SK-N-SH (cell line): ENCODE measurements at regions not wholly inside any gene's neighbourhood (a gene's known extent, or its start where the extent isn't known, plus 50 kb on each side); places are given as distances from the start of the nearest gene placed in this dataset.

Experiments
- CTCF ChIA-PET: fragments of 300-600, 350-600 bp; formaldehyde crosslinking; extraction: SDS; loops from one replicate; lab custom pipeline; 2021; lab: Yijun Ruan, JAX
- POLR2A ChIA-PET: fragments of 350-600 bp; sonication (Branson Sonifier 250); formaldehyde crosslinking; extraction: SDS; loops from one replicate; lab custom pipeline; 2020; ENCODE audit warnings: antibody characterized with exemption, inconsistent platforms; lab: Yijun Ruan, JAX
- DNase-seq: peaks from one replicate; pipeline ENCODE4 v3.0.0; 2012
- H2AFZ ChIP-seq: fragments of 200-600 bp; sonication (generic); 2 replicates; pipeline ENCODE4 v1.8.1; 2016; ENCODE audit warnings: antibody characterized with exemption, mild to moderate bottlenecking, low read depth
- H3F3A ChIP-seq: fragments of 200-600 bp; sonication (generic); replicated peaks from 2 replicates; pipeline ENCODE3; 2016; ENCODE audit warnings: antibody characterized with exemption, mild to moderate bottlenecking; ENCODE audit not compliant: insufficient read depth
- H3K27ac ChIP-seq, 2 experiments: fragments of 200-500 bp in 1 of 2; fragments of 200-600 bp in 1 of 2; sonication (Bioruptor generic) in 1 of 2; sonication (generic), shearing (Covaris generic) in 1 of 2; 2 replicates each; pipeline versions ENCODE4 v1.5.1 to v1.6.1; 2014 to 2016; ENCODE audit warnings: low read depth in 2 of 2, inconsistent platforms in 1 of 2, low read length in 1 of 2, mild to moderate bottlenecking in 1 of 2, mixed read lengths in 1 of 2
- H3K27me3 ChIP-seq: fragments of 200-600 bp; sonication (generic), shearing (Covaris generic); 2 replicates; pipeline ENCODE4 v1.6.1; 2016; ENCODE audit warnings: mixed run types; ENCODE audit not compliant: insufficient read depth
- H3K36me3 ChIP-seq, 2 experiments: fragments of 200-500 bp in 1 of 2; fragments of 200-600 bp in 1 of 2; sonication (Bioruptor generic) in 1 of 2; sonication (generic) in 1 of 2; replicated peaks in 1 of 2; 2 replicates each; pipeline versions ENCODE3 to v1.5.1; 2014 to 2016; ENCODE audit warnings: low read length in 1 of 2, mild to moderate bottlenecking in 1 of 2; ENCODE audit not compliant: insufficient read depth in 2 of 2, control insufficient read depth in 1 of 2
- H3K4me1 ChIP-seq, 2 experiments: fragments of 200-500 bp in 1 of 2; fragments of 200-600 bp in 1 of 2; sonication (Bioruptor generic) in 1 of 2; sonication (generic), shearing (Covaris generic) in 1 of 2; 2 replicates each; pipeline versions ENCODE4 v1.5.1 to v1.6.1; 2014 to 2016; ENCODE audit warnings: low read depth in 1 of 2, low read length in 1 of 2, mixed run types in 1 of 2; ENCODE audit not compliant: insufficient read depth in 2 of 2, control insufficient read depth in 1 of 2
- H3K4me2 ChIP-seq: fragments of 200-600 bp; sonication (generic), shearing (Covaris generic); 2 replicates; pipeline ENCODE4 v1.6.1; 2017; ENCODE audit warnings: mixed run types
- H3K4me3 ChIP-seq, 2 experiments: fragments of 200-500 bp in 1 of 2; fragments of 200-600 bp in 1 of 2; sonication (Bioruptor generic) in 1 of 2; sonication (generic), shearing (Covaris generic) in 1 of 2; 2 replicates each; pipeline versions ENCODE4 v1.5.1 to v1.8.1; 2014 to 2016; ENCODE audit warnings: low read depth in 2 of 2, inconsistent platforms in 1 of 2, low read length in 1 of 2, mild to moderate bottlenecking in 1 of 2, mixed read lengths in 1 of 2, moderate library complexity in 1 of 2
- H3K79me2 ChIP-seq: fragments of 200-600 bp; sonication (generic); 2 replicates; pipeline ENCODE4 v1.8.1; 2017; ENCODE audit warnings: mild to moderate bottlenecking; ENCODE audit not compliant: insufficient read depth
- H3K9ac ChIP-seq: fragments of 200-600 bp; sonication (generic); 2 replicates; pipeline ENCODE4 v1.6.1; 2017; ENCODE audit warnings: mixed run types
- H3K9me2 ChIP-seq: fragments of 200-600 bp; sonication (generic); 2 replicates; pipeline ENCODE4 v1.6.1; 2017; ENCODE audit warnings: mixed run types
- H3K9me3 ChIP-seq: fragments of 200-600 bp; sonication (generic); 2 replicates; pipeline ENCODE4 v1.6.1; 2017; ENCODE audit warnings: mixed run types, mild to moderate bottlenecking, moderate library complexity
- H4K20me1 ChIP-seq: fragments of 200-600 bp; sonication (generic); 2 replicates; pipeline ENCODE4 v1.6.1; 2017; ENCODE audit warnings: mild to moderate bottlenecking, mixed run types; ENCODE audit not compliant: insufficient read depth
- ELF1 ChIP-seq: IDR thresholded peaks from 2 replicates; pipeline ENCODE4 v1.4.0; 2012
- FOSL2 ChIP-seq: IDR thresholded peaks from 2 replicates; pipeline ENCODE4 v1.4.0; 2012; ENCODE audit warnings: low read depth, mild to moderate bottlenecking, moderate library complexity, borderline replicate concordance
- GATA2 ChIP-seq: sonication (generic); formaldehyde crosslinking; IDR thresholded peaks from 2 replicates; pipeline ENCODE4 v1.5.0; 2020; ENCODE audit warnings: mild to moderate bottlenecking, missing genetic modification reagents
- JUND ChIP-seq: IDR thresholded peaks from 2 replicates; pipeline ENCODE4 v1.4.0; 2012
- MEF2A ChIP-seq: IDR thresholded peaks from 2 replicates; pipeline ENCODE4 v1.4.0; 2012; ENCODE audit warnings: low read depth, borderline replicate concordance
- NRF1 ChIP-seq: IDR thresholded peaks from 2 replicates; pipeline ENCODE4 v1.6.1; 2012; ENCODE audit warnings: low read depth, mild to moderate bottlenecking, low read length
- POLR2AphosphoS5 ChIP-seq: IDR thresholded peaks from 2 replicates; pipeline ENCODE4 v1.6.1; 2012; ENCODE audit warnings: low read depth, low read length
- SMC3 ChIP-seq: IDR thresholded peaks from 2 replicates; pipeline ENCODE4 v1.6.1; 2012; ENCODE audit warnings: low read depth, low read length, improper control_type of control experiment
- TEAD4 ChIP-seq: IDR thresholded peaks from 2 replicates; pipeline ENCODE4 v1.4.0; 2012; ENCODE audit warnings: mild to moderate bottlenecking, borderline replicate concordance; ENCODE audit not compliant: insufficient read depth
- WGBS: methylation state at CpG from one replicate; pipeline ENCODE4 v1.1.6; 2017; ENCODE audit warnings: low lambda C conversion rate; 5-methylcytosine and 5-hydroxymethylcytosine counted together
- TF ChIP-seq, protein P1 (sequence below): IDR thresholded peaks from 2 replicates; pipeline ENCODE4 v1.4.0; 2012; ENCODE audit warnings: low read depth, borderline replicate concordance
- TF ChIP-seq, protein P2 (sequence below): IDR thresholded peaks from 2 replicates; pipeline ENCODE4 v1.6.1; 2012; ENCODE audit warnings: mild to moderate bottlenecking, low read depth, low read length, moderate library complexity
- TF ChIP-seq, protein P3 (sequence below): fragments of 150-350 bp; IDR thresholded peaks from 2 replicates; pipeline ENCODE4 v1.6.1; 2016; ENCODE audit warnings: mild to moderate bottlenecking, low read depth, low read length
- TF ChIP-seq, protein P4 (sequence below): fragments of 200-600 bp; sonication (generic); IDR thresholded peaks from 2 replicates; pipeline ENCODE4 v1.6.1; 2017; ENCODE audit warnings: antibody characterized with exemption, mild to moderate bottlenecking, moderate library complexity

DNA sequence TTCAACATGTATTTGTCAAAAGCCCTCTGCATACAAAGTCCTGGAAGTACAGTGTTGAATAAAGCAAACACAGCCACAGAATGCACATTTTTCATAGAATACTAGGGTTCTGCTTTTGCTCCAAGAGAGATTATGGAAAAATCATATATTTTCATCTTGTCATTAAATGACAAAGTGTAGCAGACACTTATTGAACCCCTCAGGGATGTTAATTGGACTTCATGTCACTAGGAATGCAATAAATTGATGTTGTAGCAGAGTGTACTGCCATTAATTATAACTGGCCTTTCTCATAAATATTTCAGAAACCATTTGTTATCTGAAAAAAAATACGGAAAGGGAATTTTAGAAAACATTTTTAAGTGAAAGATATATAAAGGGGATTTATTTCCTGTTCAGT, 64.5 kb upstream of the TAC1 start (continued):
- TF ChIP-seq, protein P1, sequence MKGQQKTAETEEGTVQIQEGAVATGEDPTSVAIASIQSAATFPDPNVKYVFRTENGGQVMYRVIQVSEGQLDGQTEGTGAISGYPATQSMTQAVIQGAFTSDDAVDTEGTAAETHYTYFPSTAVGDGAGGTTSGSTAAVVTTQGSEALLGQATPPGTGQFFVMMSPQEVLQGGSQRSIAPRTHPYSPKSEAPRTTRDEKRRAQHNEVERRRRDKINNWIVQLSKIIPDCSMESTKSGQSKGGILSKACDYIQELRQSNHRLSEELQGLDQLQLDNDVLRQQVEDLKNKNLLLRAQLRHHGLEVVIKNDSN: no peak
- no peak for TF ChIP-seq POLR2AphosphoS5
- TF ChIP-seq TEAD4: no peak
- TF ChIP-seq, protein P2, sequence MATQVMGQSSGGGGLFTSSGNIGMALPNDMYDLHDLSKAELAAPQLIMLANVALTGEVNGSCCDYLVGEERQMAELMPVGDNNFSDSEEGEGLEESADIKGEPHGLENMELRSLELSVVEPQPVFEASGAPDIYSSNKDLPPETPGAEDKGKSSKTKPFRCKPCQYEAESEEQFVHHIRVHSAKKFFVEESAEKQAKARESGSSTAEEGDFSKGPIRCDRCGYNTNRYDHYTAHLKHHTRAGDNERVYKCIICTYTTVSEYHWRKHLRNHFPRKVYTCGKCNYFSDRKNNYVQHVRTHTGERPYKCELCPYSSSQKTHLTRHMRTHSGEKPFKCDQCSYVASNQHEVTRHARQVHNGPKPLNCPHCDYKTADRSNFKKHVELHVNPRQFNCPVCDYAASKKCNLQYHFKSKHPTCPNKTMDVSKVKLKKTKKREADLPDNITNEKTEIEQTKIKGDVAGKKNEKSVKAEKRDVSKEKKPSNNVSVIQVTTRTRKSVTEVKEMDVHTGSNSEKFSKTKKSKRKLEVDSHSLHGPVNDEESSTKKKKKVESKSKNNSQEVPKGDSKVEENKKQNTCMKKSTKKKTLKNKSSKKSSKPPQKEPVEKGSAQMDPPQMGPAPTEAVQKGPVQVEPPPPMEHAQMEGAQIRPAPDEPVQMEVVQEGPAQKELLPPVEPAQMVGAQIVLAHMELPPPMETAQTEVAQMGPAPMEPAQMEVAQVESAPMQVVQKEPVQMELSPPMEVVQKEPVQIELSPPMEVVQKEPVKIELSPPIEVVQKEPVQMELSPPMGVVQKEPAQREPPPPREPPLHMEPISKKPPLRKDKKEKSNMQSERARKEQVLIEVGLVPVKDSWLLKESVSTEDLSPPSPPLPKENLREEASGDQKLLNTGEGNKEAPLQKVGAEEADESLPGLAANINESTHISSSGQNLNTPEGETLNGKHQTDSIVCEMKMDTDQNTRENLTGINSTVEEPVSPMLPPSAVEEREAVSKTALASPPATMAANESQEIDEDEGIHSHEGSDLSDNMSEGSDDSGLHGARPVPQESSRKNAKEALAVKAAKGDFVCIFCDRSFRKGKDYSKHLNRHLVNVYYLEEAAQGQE: no peak
- TF ChIP-seq, protein P3, sequence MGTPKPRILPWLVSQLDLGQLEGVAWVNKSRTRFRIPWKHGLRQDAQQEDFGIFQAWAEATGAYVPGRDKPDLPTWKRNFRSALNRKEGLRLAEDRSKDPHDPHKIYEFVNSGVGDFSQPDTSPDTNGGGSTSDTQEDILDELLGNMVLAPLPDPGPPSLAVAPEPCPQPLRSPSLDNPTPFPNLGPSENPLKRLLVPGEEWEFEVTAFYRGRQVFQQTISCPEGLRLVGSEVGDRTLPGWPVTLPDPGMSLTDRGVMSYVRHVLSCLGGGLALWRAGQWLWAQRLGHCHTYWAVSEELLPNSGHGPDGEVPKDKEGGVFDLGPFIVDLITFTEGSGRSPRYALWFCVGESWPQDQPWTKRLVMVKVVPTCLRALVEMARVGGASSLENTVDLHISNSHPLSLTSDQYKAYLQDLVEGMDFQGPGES: no peak
- TF ChIP-seq, all 33 proteins: peak for 0

DNA sequence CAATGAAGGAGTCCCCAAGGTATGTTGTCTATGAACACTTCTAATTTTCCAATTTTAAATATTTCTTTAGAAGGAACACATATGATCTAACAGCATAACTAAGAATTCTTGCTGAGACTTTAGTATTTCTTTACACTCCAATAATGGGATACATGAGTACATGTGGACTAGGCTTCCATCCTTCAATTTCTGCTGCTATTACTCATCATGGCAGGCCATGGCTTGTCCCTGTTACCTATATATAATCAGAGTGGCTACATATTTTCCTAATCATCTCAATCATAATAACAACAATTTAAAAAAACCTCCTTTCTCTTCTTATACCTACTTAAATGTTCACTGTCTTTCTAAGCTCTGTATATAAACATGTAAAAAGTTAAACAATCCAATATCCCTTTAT, 60.3 kb upstream of the TAC1 start:
- Histone ChIP-seq H2AFZ (no peak overlapping the region), H3K4me1 (no peaks in the 10 kb centered on the region), H4K20me1 (no peaks in the 10 kb centered on the region), H3K4me3 (no peak overlapping the region), H3F3A (no peaks in the 10 kb centered on the region), H3K27me3 (no peaks in the 10 kb centered on the region), H3K9me2 (no peaks in the 10 kb centered on the region), H3K27ac (no peak overlapping the region), H3K4me2 (no peak overlapping the region), H3K9me3 (no peaks in the 10 kb centered on the region), H3K36me3 (no peaks in the 10 kb centered on the region), H3K9ac (no peak overlapping the region), H3K79me2 (no peaks in the 10 kb centered on the region)
- CTCF ChIA-PET: no interaction called here
- TF ChIP-seq, protein P3: no peak
- POLR2A ChIA-PET: no interaction called here
- DNase-seq: no peak

DNA sequence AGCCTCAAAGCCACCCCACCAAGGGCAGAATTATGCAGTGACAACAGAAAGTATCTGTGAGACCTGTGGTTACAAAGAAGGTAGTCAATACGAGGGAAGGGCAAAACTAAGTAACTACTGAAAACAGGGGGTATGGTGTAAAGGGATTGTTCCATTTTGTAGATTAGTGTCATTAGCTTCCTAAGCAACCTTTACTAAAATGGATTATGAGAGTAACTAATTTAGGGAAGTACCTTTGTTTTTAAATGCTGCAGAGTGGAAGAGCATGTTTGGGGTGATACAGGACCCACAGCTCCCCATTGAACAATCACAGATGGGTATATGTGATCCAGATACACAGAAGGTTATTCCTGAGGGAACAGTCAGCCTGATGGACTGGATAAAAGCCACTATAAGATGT, 51.3 kb upstream of the TAC1 start:
- Histone ChIP-seq H3K4me3 (no peak overlapping the region), H4K20me1 (no peaks in the 10 kb centered on the region), H3F3A (no peaks in the 10 kb centered on the region), H3K27ac (no peak overlapping the region), H3K9ac (no peak overlapping the region), H3K9me2 (no peaks in the 10 kb centered on the region), H3K36me3 (no peaks in the 10 kb centered on the region), H3K4me1 (no peaks in the 10 kb centered on the region), H2AFZ (no peak overlapping the region), H3K9me3 (no peaks in the 10 kb centered on the region), H3K27me3 (no peaks in the 10 kb centered on the region), H3K4me2 (no peak overlapping the region), H3K79me2 (no peaks in the 10 kb centered on the region)
- DNase-seq: no peak
- POLR2A ChIA-PET: no interaction called here
- CTCF ChIA-PET: no interaction called here
- WGBS: 0% methylated on average over 1 of the region's 1 CpG
- TF ChIP-seq MEF2A (no peak), ELF1 (no peak), NRF1 (no peak), JUND (no peak), FOSL2 (no peak), GATA2 (CRISPR knock-in tag) (no peak), SMC3 (no peak)
- TF ChIP-seq, protein P2: no peak
- TF ChIP-seq, protein P4, sequence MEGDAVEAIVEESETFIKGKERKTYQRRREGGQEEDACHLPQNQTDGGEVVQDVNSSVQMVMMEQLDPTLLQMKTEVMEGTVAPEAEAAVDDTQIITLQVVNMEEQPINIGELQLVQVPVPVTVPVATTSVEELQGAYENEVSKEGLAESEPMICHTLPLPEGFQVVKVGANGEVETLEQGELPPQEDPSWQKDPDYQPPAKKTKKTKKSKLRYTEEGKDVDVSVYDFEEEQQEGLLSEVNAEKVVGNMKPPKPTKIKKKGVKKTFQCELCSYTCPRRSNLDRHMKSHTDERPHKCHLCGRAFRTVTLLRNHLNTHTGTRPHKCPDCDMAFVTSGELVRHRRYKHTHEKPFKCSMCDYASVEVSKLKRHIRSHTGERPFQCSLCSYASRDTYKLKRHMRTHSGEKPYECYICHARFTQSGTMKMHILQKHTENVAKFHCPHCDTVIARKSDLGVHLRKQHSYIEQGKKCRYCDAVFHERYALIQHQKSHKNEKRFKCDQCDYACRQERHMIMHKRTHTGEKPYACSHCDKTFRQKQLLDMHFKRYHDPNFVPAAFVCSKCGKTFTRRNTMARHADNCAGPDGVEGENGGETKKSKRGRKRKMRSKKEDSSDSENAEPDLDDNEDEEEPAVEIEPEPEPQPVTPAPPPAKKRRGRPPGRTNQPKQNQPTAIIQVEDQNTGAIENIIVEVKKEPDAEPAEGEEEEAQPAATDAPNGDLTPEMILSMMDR: no peak
